IMR-90 (cell line): ENCODE measurements at regions not wholly inside any gene's neighbourhood (a gene's known extent, or its start where the extent isn't known, plus 50 kb on each side); places are given as distances from the start of the nearest gene placed in this dataset.

Source experiments
- ATAC-seq: fragments of 200-7000 bp; cut with Tn5 transposase; 2 replicates; pipeline ENCODE4 v1.9.1; 2020; ENCODE audit warnings: low read depth, mild to moderate bottlenecking, moderate library complexity
- BruUV-seq: library from RNA; stranded (reverse); fragments of 400-500 nt; replicated peaks from 2 replicates; lab custom pipeline; 2021; lab: Mats Ljungman, UMichigan
- CTCF ChIA-PET: fragments of 300-600 bp; formaldehyde crosslinking; extraction: SDS; loops from one replicate; lab custom pipeline; 2021; ENCODE audit warnings: antibody characterized with exemption; lab: Yijun Ruan, JAX
- POLR2A ChIA-PET: fragments of 300-600 bp; sonication (Branson Sonifier 250); formaldehyde crosslinking; loops from one replicate; lab custom pipeline; 2022; ENCODE audit warnings: antibody characterized with exemption; ENCODE audit not compliant: unreplicated experiment; lab: Charles Lee
- DNase-seq: peaks from one replicate; pipeline ENCODE4 v3.0.0; 2013
- H2AFZ ChIP-seq: replicated peaks from 2 replicates; pipeline ENCODE3; 2013; ENCODE audit warnings: low read length, mild to moderate bottlenecking; ENCODE audit not compliant: poor library complexity
- H2AK5ac ChIP-seq: 2 replicates; pipeline ENCODE4 v1.6.1; 2013; ENCODE audit warnings: low read depth, low read length, inconsistent platforms
- H2AK9ac ChIP-seq: replicated peaks from 2 replicates; pipeline ENCODE3; 2013; ENCODE audit warnings: mild to moderate bottlenecking, low read depth, low read length, moderate library complexity; ENCODE audit not compliant: poor library complexity
- H2BK120ac ChIP-seq: 2 replicates; pipeline ENCODE4 v1.6.1; 2013; ENCODE audit warnings: low read depth, low read length, inconsistent platforms
- H2BK15ac ChIP-seq: 3 replicates; pipeline ENCODE4 v1.6.1; 2013; ENCODE audit warnings: low read depth, low read length, inconsistent platforms
- H2BK20ac ChIP-seq: 2 replicates; pipeline ENCODE4 v1.6.1; 2013; ENCODE audit warnings: low read depth, mild to moderate bottlenecking, inconsistent platforms, low read length, moderate library complexity
- H2BK5ac ChIP-seq: 2 replicates; pipeline ENCODE4 v1.6.1; 2013; ENCODE audit warnings: mild to moderate bottlenecking, low read depth, low read length, inconsistent platforms; ENCODE audit not compliant: poor library complexity, severe bottlenecking
- H3K14ac ChIP-seq: replicated peaks from 2 replicates; pipeline ENCODE4 v1.6.1; 2013; ENCODE audit warnings: low read depth, low read length, inconsistent platforms
- H3K18ac ChIP-seq: 2 replicates; pipeline ENCODE4 v1.6.1; 2013; ENCODE audit warnings: low read depth, low read length, control low read depth
- H3K23ac ChIP-seq: 2 replicates; pipeline ENCODE4 v1.6.1; 2013; ENCODE audit warnings: low read depth, low read length, inconsistent platforms
- H3K27ac ChIP-seq: 2 replicates; pipeline ENCODE4 v1.5.1; 2013; ENCODE audit warnings: mild to moderate bottlenecking, control low read depth, low read length; ENCODE audit not compliant: insufficient read depth
- H3K27me3 ChIP-seq: 2 replicates; pipeline ENCODE4 v1.6.1; 2013; ENCODE audit warnings: low read length; ENCODE audit not compliant: control insufficient read depth, insufficient read depth
- H3K36me3 ChIP-seq: 2 replicates; pipeline ENCODE4 v1.6.1; 2013; ENCODE audit warnings: low read length, mixed read lengths; ENCODE audit not compliant: control insufficient read depth, insufficient read depth
- H3K4ac ChIP-seq: 2 replicates; pipeline ENCODE4 v1.6.1; 2013; ENCODE audit warnings: low read depth, low read length, inconsistent platforms
- H3K4me1 ChIP-seq: 2 replicates; pipeline ENCODE4 v1.6.1; 2013; ENCODE audit warnings: low read length, mixed read lengths; ENCODE audit not compliant: control insufficient read depth, insufficient read depth
- H3K4me2 ChIP-seq: 2 replicates; pipeline ENCODE4 v1.6.1; 2013; ENCODE audit warnings: low read depth, mild to moderate bottlenecking, control low read depth, low read length, moderate library complexity
- H3K4me3 ChIP-seq: 2 replicates; pipeline ENCODE4 v1.5.1; 2013; ENCODE audit warnings: low read depth, mild to moderate bottlenecking, control low read depth, low read length, moderate library complexity; ENCODE audit not compliant: insufficient read depth
- H3K56ac ChIP-seq: 2 replicates; pipeline ENCODE4 v1.6.1; 2013; ENCODE audit warnings: low read length, inconsistent platforms; ENCODE audit not compliant: insufficient read depth; ENCODE audit errors: extremely low read depth
- H3K79me1 ChIP-seq, 2 experiments: 2 replicates each; pipeline ENCODE4 v1.6.1; 2013; ENCODE audit warnings: low read length in 2 of 2, inconsistent platforms in 1 of 2, low read depth in 1 of 2
- H3K9ac ChIP-seq: 2 replicates; pipeline ENCODE4 v1.6.1; 2013; ENCODE audit warnings: low read depth, low read length, control low read depth
- H3K9me1 ChIP-seq: 2 replicates; pipeline ENCODE4 v1.6.1; 2013; ENCODE audit warnings: low read length, inconsistent platforms; ENCODE audit not compliant: insufficient read depth
- H3K9me3 ChIP-seq: 2 replicates; pipeline ENCODE4 v1.6.1; 2013; ENCODE audit warnings: low read length; ENCODE audit not compliant: control insufficient read depth, insufficient read depth
- H4K20me1 ChIP-seq: 2 replicates; pipeline ENCODE4 v1.6.1; 2013; ENCODE audit warnings: low read length, inconsistent platforms; ENCODE audit not compliant: insufficient read depth
- H4K5ac ChIP-seq: 2 replicates; pipeline ENCODE4 v1.6.1; 2013; ENCODE audit warnings: mild to moderate bottlenecking, low read depth, low read length, control low read depth
- H4K8ac ChIP-seq, 2 experiments: 2 replicates each; pipeline ENCODE4 v1.6.1; 2013; ENCODE audit warnings: low read depth in 2 of 2, low read length in 2 of 2, control low read depth in 1 of 2, inconsistent platforms in 1 of 2
- H4K91ac ChIP-seq: 2 replicates; pipeline ENCODE4 v1.6.1; 2013; ENCODE audit warnings: low read depth, low read length, inconsistent platforms; ENCODE audit not compliant: insufficient read depth
- BHLHE40 ChIP-seq: fragments of 150-350 bp; IDR thresholded peaks from 2 replicates; pipeline ENCODE4 v1.6.1; 2016; ENCODE audit warnings: mild to moderate bottlenecking, low read depth, low read length
- CHD1 ChIP-seq: IDR thresholded peaks from 2 replicates; pipeline ENCODE4 v1.6.1; 2012; ENCODE audit warnings: low read depth, low read length, improper control_type of control experiment
- FOS ChIP-seq: fragments of 150-350 bp; IDR thresholded peaks from 2 replicates; pipeline ENCODE4 v1.6.1; 2016; ENCODE audit warnings: low read depth, low read length
- MAFK ChIP-seq: IDR thresholded peaks from 2 replicates; pipeline ENCODE4 v1.6.1; 2012; ENCODE audit warnings: low read depth, low read length, improper control_type of control experiment
- MAZ ChIP-seq: IDR thresholded peaks from 2 replicates; pipeline ENCODE4 v1.6.1; 2012; ENCODE audit warnings: low read depth, mild to moderate bottlenecking, low read length, improper control_type of control experiment, moderate library complexity, borderline replicate concordance
- MXI1 ChIP-seq: IDR thresholded peaks from 2 replicates; pipeline ENCODE4 v1.6.1; 2012; ENCODE audit warnings: low read depth, mild to moderate bottlenecking, low read length, moderate library complexity, borderline replicate concordance
- NFE2L2 ChIP-seq: fragments of 150-350 bp; IDR thresholded peaks from 2 replicates; pipeline ENCODE4 v1.6.1; 2016; ENCODE audit warnings: low read depth, mild to moderate bottlenecking, low read length
- POLR2A ChIP-seq: IDR thresholded peaks from 2 replicates; pipeline ENCODE4 v1.6.1; 2012; ENCODE audit warnings: mild to moderate bottlenecking, low read depth, low read length
- RAD21 ChIP-seq: IDR thresholded peaks from 2 replicates; pipeline ENCODE4 v1.6.1; 2012; ENCODE audit warnings: low read length, improper control_type of control experiment
- RCOR1 ChIP-seq: IDR thresholded peaks from 2 replicates; pipeline ENCODE4 v1.6.1; 2012; ENCODE audit warnings: mild to moderate bottlenecking, low read length, improper control_type of control experiment; ENCODE audit not compliant: insufficient replicate concordance
- RFX5 ChIP-seq: IDR thresholded peaks from 2 replicates; pipeline ENCODE4 v1.8.0; 2012; ENCODE audit warnings: low read depth, mild to moderate bottlenecking, low read length, moderate library complexity
- SMC3 ChIP-seq: fragments of 150-350 bp; IDR thresholded peaks from 2 replicates; pipeline ENCODE4 v1.6.1; 2016; ENCODE audit warnings: low read depth, mild to moderate bottlenecking, antibody characterized with exemption, low read length, moderate library complexity
- WGBS, 2 experiments: methylation state at CpG; one replicate each; pipeline versions ENCODE4 v1.1.5 to v1.1.7; 2013; ENCODE audit warnings: missing lambda C conversion rate in 2 of 2; ENCODE audit not compliant: insufficient read length in 1 of 2; ENCODE audit errors: extremely low coverage in 2 of 2; 5-methylcytosine and 5-hydroxymethylcytosine counted together
- dilution Hi-C: fragments of 300-500 bp; cut with HindIII; formaldehyde crosslinking; loops from one replicate; pipeline ENCODE4 v1.14.3; 2018; ENCODE audit warnings: low sequenced_read_pairs; ENCODE audit not compliant: unreplicated experiment
- in situ Hi-C: fragments of 300-500 bp; cut with MboI; formaldehyde crosslinking; loops from 3 replicates; pipeline ENCODE4 v1.14.3; 2019; ENCODE audit warnings: low sequenced_read_pairs, inconsistent platforms, mixed read lengths
- intact Hi-C: fragments of 100-400 bp; cut with micrococcal nuclease; formaldehyde crosslinking; loops from 2 replicates; pipeline ENCODE4 v1.10.0; 2022
- TF ChIP-seq, protein P1 (sequence below): fragments of 150-350 bp; IDR thresholded peaks from 2 replicates; pipeline ENCODE4 v1.6.1; 2016; ENCODE audit warnings: low read depth, mild to moderate bottlenecking, low read length, moderate library complexity, borderline replicate concordance
- TF ChIP-seq, protein P2 (sequence below): conservative IDR thresholded peaks from 2 replicates; pipeline ENCODE4 v1.5.1; 2012; ENCODE audit warnings: mild to moderate bottlenecking, low read depth, low read length, improper control_type of control experiment
- TF ChIP-seq, protein P3 (sequence below): fragments of 150-350 bp; IDR thresholded peaks from 2 replicates; pipeline ENCODE4 v1.6.1; 2017; ENCODE audit warnings: mild to moderate bottlenecking, antibody characterized with exemption, low read length, low read depth

DNA sequence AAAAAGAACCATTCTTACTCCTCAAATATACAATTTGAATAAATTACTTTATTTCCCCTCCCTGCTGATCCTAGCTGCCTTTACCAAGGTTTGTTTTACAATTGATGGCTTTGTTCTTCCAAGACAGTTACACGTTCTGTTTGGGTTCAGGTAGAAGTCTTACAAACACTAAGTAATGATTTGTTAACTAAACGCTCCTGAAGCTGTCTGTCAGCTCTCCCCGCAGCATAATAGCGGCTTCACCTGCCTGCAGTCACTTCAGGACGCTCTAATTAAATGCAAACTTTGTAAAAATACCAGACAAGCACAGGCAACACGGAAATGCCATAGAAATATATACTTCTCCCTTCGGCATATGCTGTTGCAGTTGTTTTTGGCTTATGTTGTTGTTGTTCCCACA is 176.4 kb upstream of the MDFIC2 start:
- Histone ChIP-seq H3K18ac (no peak overlapping the region), H3K79me1 (no peaks in the 10 kb centered on the region), H2AK9ac (no peak overlapping the region), H4K5ac (no peak overlapping the region), H2BK120ac (no peak overlapping the region), H2BK5ac (no peak overlapping the region), H3K4me3 (no peak overlapping the region), H4K8ac (no peak overlapping the region), H3K4ac (no peak overlapping the region), H3K4me2 (no peak overlapping the region), H3K9ac (no peak overlapping the region), H3K14ac (no peak overlapping the region), H4K20me1 (no peaks in the 10 kb centered on the region), H3K9me1 (no peaks in the 10 kb centered on the region), H2AK5ac (no peak overlapping the region), H3K27me3 (peaks cover 18% of the 10 kb centered on the region), H3K27ac (no peak overlapping the region), H3K9me3 (no peaks in the 10 kb centered on the region), H4K91ac (no peak overlapping the region), H2BK15ac (no peak overlapping the region), H3K4me1 (no peaks in the 10 kb centered on the region), H3K36me3 (no peaks in the 10 kb centered on the region), H3K56ac (no peak overlapping the region), H2BK20ac (no peak overlapping the region), H2AFZ (no peak overlapping the region), H3K23ac (no peak overlapping the region)
- WGBS, 2 experiments = no CpG with 5 or more reads among the region's 7 CpGs
- no peak for ATAC-seq
- intact Hi-C loops = no loop called here
- TF ChIP-seq MXI1 (no peak), RCOR1 (no peak), CHD1 (no peak), MAFK (no peak), NFE2L2 (no peak), RFX5 (no peak), MAZ (no peak), BHLHE40 (no peak), FOS (no peak), RAD21 (no peak), SMC3 (no peak), POLR2A (no peak)
- TF ChIP-seq, protein P1, sequence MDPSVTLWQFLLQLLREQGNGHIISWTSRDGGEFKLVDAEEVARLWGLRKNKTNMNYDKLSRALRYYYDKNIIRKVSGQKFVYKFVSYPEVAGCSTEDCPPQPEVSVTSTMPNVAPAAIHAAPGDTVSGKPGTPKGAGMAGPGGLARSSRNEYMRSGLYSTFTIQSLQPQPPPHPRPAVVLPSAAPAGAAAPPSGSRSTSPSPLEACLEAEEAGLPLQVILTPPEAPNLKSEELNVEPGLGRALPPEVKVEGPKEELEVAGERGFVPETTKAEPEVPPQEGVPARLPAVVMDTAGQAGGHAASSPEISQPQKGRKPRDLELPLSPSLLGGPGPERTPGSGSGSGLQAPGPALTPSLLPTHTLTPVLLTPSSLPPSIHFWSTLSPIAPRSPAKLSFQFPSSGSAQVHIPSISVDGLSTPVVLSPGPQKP = no peak
- TF ChIP-seq, protein P2, sequence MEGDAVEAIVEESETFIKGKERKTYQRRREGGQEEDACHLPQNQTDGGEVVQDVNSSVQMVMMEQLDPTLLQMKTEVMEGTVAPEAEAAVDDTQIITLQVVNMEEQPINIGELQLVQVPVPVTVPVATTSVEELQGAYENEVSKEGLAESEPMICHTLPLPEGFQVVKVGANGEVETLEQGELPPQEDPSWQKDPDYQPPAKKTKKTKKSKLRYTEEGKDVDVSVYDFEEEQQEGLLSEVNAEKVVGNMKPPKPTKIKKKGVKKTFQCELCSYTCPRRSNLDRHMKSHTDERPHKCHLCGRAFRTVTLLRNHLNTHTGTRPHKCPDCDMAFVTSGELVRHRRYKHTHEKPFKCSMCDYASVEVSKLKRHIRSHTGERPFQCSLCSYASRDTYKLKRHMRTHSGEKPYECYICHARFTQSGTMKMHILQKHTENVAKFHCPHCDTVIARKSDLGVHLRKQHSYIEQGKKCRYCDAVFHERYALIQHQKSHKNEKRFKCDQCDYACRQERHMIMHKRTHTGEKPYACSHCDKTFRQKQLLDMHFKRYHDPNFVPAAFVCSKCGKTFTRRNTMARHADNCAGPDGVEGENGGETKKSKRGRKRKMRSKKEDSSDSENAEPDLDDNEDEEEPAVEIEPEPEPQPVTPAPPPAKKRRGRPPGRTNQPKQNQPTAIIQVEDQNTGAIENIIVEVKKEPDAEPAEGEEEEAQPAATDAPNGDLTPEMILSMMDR = no peak
- TF ChIP-seq, protein P3, sequence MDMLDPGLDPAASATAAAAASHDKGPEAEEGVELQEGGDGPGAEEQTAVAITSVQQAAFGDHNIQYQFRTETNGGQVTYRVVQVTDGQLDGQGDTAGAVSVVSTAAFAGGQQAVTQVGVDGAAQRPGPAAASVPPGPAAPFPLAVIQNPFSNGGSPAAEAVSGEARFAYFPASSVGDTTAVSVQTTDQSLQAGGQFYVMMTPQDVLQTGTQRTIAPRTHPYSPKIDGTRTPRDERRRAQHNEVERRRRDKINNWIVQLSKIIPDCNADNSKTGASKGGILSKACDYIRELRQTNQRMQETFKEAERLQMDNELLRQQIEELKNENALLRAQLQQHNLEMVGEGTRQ = no peak
- POLR2A ChIA-PET = no interaction called here
- CTCF ChIA-PET = no interaction called here
- BruUV-seq = no TSS peak
- dilution Hi-C loops = no loop called here
- DNase-seq = no peak
- in situ Hi-C loops = no loop called here
